ENCODE measurements at regions not wholly inside any gene's neighbourhood (a gene's known extent, or its start where the extent isn't known, plus 50 kb on each side); places are given as distances from the start of the nearest gene placed in this dataset.

GRCh38 chr22:49364398-49364797 is 463.3 kb downstream of the BRD1 start:
- no peak overlapping the region for H3K4me3 ChIP-seq (ENCODE audit: low read depth, low read length)
- TF ChIP-seq, protein P1, sequence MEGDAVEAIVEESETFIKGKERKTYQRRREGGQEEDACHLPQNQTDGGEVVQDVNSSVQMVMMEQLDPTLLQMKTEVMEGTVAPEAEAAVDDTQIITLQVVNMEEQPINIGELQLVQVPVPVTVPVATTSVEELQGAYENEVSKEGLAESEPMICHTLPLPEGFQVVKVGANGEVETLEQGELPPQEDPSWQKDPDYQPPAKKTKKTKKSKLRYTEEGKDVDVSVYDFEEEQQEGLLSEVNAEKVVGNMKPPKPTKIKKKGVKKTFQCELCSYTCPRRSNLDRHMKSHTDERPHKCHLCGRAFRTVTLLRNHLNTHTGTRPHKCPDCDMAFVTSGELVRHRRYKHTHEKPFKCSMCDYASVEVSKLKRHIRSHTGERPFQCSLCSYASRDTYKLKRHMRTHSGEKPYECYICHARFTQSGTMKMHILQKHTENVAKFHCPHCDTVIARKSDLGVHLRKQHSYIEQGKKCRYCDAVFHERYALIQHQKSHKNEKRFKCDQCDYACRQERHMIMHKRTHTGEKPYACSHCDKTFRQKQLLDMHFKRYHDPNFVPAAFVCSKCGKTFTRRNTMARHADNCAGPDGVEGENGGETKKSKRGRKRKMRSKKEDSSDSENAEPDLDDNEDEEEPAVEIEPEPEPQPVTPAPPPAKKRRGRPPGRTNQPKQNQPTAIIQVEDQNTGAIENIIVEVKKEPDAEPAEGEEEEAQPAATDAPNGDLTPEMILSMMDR (IDR thresholded peaks at IDR 0.05; ENCODE audit: low read depth, low read length, missing control alignments) = no peak
- no peak for DNase-seq (ENCODE audit: low read depth)

- TF ChIP-seq, protein P1 (IDR thresholded peaks at IDR 0.05; ENCODE audit: low read depth, low read length, missing control alignments) = no peak
- no peak overlapping the region for H3K4me3 ChIP-seq (ENCODE audit: low read depth, low read length)
- no peak for DNase-seq (ENCODE audit: low read depth)
Measured at GRCh38 chr22:49363526-49364230, 464.0 kb downstream of the BRD1 start.

GRCh38 chr22:49362211-49362839 is 465.3 kb downstream of the BRD1 start:
- no peak overlapping the region for H3K4me3 ChIP-seq (ENCODE audit: low read depth, low read length)
- no peak for DNase-seq (ENCODE audit: low read depth)
- TF ChIP-seq, protein P1 (IDR thresholded peaks at IDR 0.05; ENCODE audit: low read depth, low read length, missing control alignments) = no peak

DNA sequence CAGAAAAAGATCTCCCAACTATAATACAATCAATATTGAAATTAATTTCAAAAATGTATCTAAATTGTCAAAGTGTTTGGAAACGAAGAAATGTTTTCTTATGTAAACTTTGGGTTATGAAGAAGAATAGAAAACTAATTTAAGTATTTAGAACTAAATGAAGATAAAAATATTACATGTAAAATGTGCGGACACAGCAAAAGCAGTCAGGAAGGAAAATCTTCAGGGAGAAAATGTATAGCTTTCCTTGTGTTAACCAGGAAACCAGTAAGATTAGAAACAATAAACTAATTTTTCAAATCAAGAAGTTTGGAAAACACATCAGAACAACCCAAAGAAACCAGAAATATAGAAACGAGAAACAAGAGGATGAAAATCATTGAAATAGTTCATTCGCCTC is 466.5 kb downstream of the BRD1 start:
- TF ChIP-seq, protein P1 (IDR thresholded peaks at IDR 0.05; ENCODE audit: low read depth, low read length, missing control alignments) = no peak
- DNase-seq (ENCODE audit: low read depth) = no peak
- H3K4me3 ChIP-seq (ENCODE audit: low read depth, low read length) = no peak overlapping the region

- TF ChIP-seq, protein P1 (IDR thresholded peaks at IDR 0.05; ENCODE audit: low read depth, low read length, missing control alignments) = no peak
- no peak for DNase-seq (ENCODE audit: low read depth)
- no peak overlapping the region for H3K4me3 ChIP-seq (ENCODE audit: low read depth, low read length)
Measured at GRCh38 chr22:49360746-49361145, 466.9 kb downstream of the BRD1 start.

GRCh38 chr22:49359076-49359475 is 468.6 kb downstream of the BRD1 start:
- H3K4me3 ChIP-seq (ENCODE audit: low read depth, low read length) = no peak overlapping the region
- DNase-seq (ENCODE audit: low read depth) = no peak
- TF ChIP-seq, protein P1 (IDR thresholded peaks at IDR 0.05; ENCODE audit: low read depth, low read length, missing control alignments) = no peak
